Epithelial cell of proximal tubule (primary cell): ENCODE measurements at regions not wholly inside any gene's neighbourhood (a gene's known extent, or its start where the extent isn't known, plus 50 kb on each side); places are given as distances from the start of the nearest gene placed in this dataset.

Source experiments
- DNase-seq: peaks from one replicate; pipeline ENCODE4 v3.0.0-alpha.2; 2011; ENCODE audit warnings: low read depth
- H3K4me3 ChIP-seq: 2 replicates; pipeline ENCODE4 v1.5.1; 2011; ENCODE audit warnings: low read depth, mild to moderate bottlenecking, low read length
- TF ChIP-seq, protein P1 (sequence below): conservative IDR thresholded peaks from 2 replicates; pipeline ENCODE4 v1.5.1; 2012; ENCODE audit warnings: low read depth, mild to moderate bottlenecking, low read length

DNA sequence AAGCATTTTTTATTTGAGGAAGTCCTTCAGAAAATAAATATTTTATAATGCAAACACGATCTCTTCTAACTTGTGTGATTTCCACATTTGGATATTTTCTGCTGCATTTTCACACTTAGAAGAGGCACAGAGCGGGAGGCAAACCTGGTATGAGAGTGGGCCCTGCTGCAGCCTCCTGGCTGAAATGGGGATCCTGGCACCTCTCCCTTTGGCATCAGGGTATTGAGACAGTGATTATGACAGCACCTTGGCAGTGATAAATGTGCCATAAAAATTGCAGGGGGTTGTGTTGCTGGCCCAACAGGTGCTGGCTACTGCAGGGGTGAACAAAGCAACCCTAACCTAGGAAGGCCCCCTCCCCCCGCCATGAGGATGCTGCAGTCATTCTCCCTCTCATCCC, 128.6 kb downstream of the TSN start:
- H3K4me3 ChIP-seq, result no peak overlapping the region
- TF ChIP-seq, protein P1, sequence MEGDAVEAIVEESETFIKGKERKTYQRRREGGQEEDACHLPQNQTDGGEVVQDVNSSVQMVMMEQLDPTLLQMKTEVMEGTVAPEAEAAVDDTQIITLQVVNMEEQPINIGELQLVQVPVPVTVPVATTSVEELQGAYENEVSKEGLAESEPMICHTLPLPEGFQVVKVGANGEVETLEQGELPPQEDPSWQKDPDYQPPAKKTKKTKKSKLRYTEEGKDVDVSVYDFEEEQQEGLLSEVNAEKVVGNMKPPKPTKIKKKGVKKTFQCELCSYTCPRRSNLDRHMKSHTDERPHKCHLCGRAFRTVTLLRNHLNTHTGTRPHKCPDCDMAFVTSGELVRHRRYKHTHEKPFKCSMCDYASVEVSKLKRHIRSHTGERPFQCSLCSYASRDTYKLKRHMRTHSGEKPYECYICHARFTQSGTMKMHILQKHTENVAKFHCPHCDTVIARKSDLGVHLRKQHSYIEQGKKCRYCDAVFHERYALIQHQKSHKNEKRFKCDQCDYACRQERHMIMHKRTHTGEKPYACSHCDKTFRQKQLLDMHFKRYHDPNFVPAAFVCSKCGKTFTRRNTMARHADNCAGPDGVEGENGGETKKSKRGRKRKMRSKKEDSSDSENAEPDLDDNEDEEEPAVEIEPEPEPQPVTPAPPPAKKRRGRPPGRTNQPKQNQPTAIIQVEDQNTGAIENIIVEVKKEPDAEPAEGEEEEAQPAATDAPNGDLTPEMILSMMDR, result no peak
- no peak for DNase-seq

DNA sequence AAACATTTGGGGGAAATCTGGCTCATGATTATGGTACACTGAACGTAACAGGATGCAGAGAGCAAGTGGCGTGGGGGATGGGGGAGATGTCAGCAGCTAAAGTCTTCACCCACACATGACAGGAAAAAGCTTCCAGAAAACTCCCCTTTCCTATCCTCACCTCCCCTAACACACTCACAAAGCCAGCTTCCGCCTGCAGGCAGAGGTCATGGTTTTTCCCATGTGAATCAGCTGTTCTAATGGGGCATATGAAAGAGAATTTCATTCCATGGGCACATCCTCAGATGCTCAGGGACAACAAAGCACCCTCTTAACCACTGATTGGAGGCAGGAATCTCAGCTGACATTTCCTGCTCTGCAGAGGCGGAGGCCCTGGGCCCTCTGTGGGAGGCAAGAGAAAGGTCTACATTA, 129.1 kb downstream of the TSN start:
- H3K4me3 ChIP-seq, result no peak overlapping the region
- DNase-seq, result no peak
- TF ChIP-seq, protein P1, result no peak

DNA sequence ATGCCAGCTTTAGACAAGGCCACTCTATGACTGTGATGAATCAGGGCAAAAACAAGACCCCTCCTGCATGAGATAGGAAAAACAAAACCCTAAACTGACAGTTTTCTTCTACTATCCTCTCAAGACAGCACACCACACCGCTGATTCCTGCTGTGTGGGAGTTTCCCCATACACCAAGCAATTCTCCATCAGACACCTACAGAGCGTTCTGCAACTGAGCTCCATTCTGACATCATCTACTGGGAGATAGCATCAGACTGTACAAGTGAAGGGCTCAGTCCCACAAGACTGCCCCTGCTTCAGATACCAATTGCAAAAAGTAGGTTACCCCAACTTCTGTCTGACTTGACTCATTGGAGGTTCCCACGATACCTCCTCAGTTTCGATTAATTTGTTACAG, 130.6 kb downstream of the TSN start:
- TF ChIP-seq, protein P1, result no peak
- no peak for DNase-seq

DNA sequence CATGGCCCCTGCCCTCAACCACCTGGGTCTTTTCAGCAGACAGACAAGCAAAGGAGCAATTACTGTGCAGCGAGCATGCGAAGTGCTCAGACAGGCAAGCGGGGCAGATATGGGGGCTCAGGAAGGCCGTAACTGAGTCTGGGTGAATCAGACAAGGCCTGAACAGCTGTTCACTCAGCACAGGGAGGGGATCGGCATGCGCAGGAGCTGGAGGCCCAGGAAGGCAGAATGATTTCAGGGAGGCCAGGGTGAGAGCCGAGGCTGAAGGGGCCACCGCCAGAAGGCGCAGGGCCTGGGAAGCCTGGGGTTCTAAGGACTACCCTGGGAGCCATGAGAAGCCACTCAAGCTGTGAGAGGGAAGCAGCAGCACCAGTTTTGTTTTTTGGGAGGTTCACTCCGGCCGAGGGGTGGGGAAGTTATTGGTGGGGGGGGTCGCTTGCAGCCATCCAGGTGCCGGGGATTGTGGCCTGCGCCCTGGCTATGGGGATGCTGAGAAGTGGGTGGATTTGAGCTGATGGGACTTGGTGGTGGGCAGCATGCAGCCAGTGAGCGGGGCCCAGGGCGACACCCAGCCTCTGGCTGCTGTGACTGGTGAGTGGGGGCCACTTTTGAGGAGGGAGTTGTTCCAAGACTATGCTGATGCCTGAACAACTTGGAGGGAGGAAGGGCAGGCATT, 132.2 kb downstream of the TSN start:
- TF ChIP-seq, protein P1, result no peak
- no peak for DNase-seq

More for the DNA sequence above, 130.6 kb downstream of the TSN start:
- no peak overlapping the region for H3K4me3 ChIP-seq

DNA sequence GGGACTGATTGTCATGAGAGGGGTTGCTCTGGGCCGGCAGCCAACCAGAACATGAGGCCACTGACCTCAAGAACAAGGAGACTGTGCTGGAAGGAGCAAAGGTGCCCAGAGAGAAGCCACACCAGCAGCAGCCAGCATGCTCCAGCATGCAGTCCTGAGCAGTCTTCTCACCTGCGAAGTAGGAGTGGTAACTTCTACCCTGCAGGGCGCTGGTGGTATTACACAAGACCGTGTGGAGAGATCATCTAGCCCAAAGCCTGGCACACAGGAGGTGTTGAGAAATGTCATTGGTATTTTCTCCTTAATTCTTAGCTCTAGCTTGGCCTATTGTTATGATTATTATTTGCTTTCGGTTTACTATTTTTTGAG, 132.7 kb downstream of the TSN start:
- no peak for DNase-seq
- TF ChIP-seq, protein P1, result peak; percentile 52
- H3K4me3 ChIP-seq, result no peak overlapping the region

More for the DNA sequence above, 132.2 kb downstream of the TSN start:
- no peak overlapping the region for H3K4me3 ChIP-seq

DNA sequence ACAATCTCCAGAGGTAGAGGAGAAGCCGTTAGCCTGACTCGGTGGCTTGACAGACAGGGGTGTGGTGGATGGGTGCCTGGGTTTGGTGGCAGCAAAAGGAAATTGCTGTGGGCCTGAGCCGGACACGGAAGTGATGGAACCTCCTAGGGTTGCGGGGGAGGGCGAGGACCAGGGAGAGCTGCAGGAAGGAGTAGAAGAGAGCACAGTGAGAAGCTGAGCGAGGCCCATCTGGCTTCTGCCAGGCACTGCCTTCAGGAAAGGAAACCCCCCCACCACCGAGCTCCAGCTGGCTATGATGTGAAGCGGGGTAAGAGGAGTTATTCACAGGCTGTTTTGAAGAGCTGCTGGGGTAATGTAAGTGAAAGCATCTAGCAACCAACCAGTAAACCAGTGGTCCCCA, 134.6 kb downstream of the TSN start:
- no peak overlapping the region for H3K4me3 ChIP-seq
- TF ChIP-seq, protein P1, result no peak
- DNase-seq, result no peak
